Lung (tissue), 11 donors: ENCODE measurements at regions not wholly inside any gene's neighbourhood (a gene's known extent, or its start where the extent isn't known, plus 50 kb on each side); places are given as distances from the start of the nearest gene placed in this dataset.

Source experiments
- ATAC-seq: fragments of 200-7000 bp; cut with Tn5 transposase; one replicate; pipeline ENCODE4 v1.9.1; 2020; ENCODE audit warnings: moderate number of reproducible peaks; ENCODE audit not compliant: insufficient read depth, low FRiP score
- DNase-seq, 3 donors: peaks; one replicate each; pipeline ENCODE4 v3.0.0-alpha.2; 2013 to 2017
- H3K27ac ChIP-seq, 2 donors: one replicate each; pipeline ENCODE4 v1.5.1; 2013; ENCODE audit warnings: mild to moderate bottlenecking in 2 of 2, moderate library complexity in 2 of 2, control low read depth in 1 of 2, inconsistent platforms in 1 of 2, low read depth in 1 of 2, low read length in 1 of 2
- H3K27me3 ChIP-seq, 3 donors: one replicate each; pipeline ENCODE4 v1.5.1; 2013; ENCODE audit warnings: low read length in 2 of 3; ENCODE audit not compliant: control insufficient read depth in 3 of 3, insufficient read depth in 3 of 3
- H3K36me3 ChIP-seq, 4 donors: one replicate each; pipeline ENCODE4 v1.5.1; 2013; ENCODE audit warnings: low read length in 4 of 4, mild to moderate bottlenecking in 1 of 4, moderate library complexity in 1 of 4; ENCODE audit not compliant: control insufficient read depth in 4 of 4, insufficient read depth in 4 of 4
- H3K4me1 ChIP-seq, 5 donors: one replicate each; pipeline ENCODE4 v1.5.1; 2013; ENCODE audit warnings: low read length in 5 of 5, mild to moderate bottlenecking in 2 of 5, moderate library complexity in 1 of 5; ENCODE audit not compliant: control insufficient read depth in 5 of 5, insufficient read depth in 5 of 5
- H3K4me3 ChIP-seq: one replicate; pipeline ENCODE4 v1.5.1; 2013; ENCODE audit warnings: mild to moderate bottlenecking, control low read depth, moderate library complexity
- H3K9ac ChIP-seq, 2 donors: one replicate each; pipeline ENCODE4 v1.5.1; 2013; ENCODE audit warnings: low read length in 2 of 2, control low read depth in 1 of 2; ENCODE audit not compliant: insufficient read depth in 1 of 2
- H3K9me3 ChIP-seq, 4 donors: one replicate each; pipeline ENCODE4 v1.5.1; 2013; ENCODE audit warnings: low read length in 3 of 4, mild to moderate bottlenecking in 1 of 4, moderate library complexity in 1 of 4; ENCODE audit not compliant: control insufficient read depth in 4 of 4, insufficient read depth in 3 of 4
- WGBS, 2 donors: extraction: QIAGEN DNeasy Blood & Tissue Kit; methylation state at CpG; one replicate each; pipeline ENCODE4 v1.1.7; 2013; 5-methylcytosine and 5-hydroxymethylcytosine counted together
- TF ChIP-seq, protein P1 (sequence below): IDR thresholded peaks from 2 replicates; pipeline ENCODE4 v1.5.1; 2012; ENCODE audit warnings: mild to moderate bottlenecking; ENCODE audit errors: control extremely low read depth, extremely low read depth
- donor health status: control.
- donor health status: control.
- donor health status: Bipolar disorder and iron deficiency.
- donor health status: healthy.
- donor health status: DM: yes; HTN: yes; CAD: no.

DNA sequence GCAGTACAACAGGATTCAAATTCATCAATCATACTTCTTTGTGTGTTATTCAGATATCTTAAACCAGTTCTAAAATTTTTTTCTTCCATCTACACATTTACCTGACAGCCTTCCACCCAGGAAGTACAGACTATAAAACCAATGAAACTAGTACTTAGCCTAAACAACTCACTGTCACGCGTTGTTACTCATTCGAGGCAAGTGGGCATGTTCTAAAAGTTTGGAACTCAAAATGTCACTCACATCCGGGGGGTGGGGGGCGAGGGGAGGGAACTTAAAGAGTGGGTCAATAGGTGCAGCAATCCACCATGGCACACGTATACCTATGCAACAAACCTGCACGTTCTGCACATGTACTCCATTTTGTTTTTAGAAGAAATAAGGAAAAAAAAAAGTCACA lies 90.4 kb upstream of the PLEKHM1 start:
- no peak overlapping the region for H3K9ac ChIP-seq
- no peak overlapping the region for H3K27ac ChIP-seq
- peaks cover 0 to 14% (median 3%) of the 10 kb centered on the region in 5 donors for H3K4me1 ChIP-seq
- DNase-seq: no peak
- no peaks in the 10 kb centered on the region for H3K27me3 ChIP-seq
- 83 to 84% methylated on average over 7 of the region's 7 CpGs for WGBS, 2 donors
- TF ChIP-seq, protein P1, sequence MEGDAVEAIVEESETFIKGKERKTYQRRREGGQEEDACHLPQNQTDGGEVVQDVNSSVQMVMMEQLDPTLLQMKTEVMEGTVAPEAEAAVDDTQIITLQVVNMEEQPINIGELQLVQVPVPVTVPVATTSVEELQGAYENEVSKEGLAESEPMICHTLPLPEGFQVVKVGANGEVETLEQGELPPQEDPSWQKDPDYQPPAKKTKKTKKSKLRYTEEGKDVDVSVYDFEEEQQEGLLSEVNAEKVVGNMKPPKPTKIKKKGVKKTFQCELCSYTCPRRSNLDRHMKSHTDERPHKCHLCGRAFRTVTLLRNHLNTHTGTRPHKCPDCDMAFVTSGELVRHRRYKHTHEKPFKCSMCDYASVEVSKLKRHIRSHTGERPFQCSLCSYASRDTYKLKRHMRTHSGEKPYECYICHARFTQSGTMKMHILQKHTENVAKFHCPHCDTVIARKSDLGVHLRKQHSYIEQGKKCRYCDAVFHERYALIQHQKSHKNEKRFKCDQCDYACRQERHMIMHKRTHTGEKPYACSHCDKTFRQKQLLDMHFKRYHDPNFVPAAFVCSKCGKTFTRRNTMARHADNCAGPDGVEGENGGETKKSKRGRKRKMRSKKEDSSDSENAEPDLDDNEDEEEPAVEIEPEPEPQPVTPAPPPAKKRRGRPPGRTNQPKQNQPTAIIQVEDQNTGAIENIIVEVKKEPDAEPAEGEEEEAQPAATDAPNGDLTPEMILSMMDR: no peak
- peaks cover 0 to 2% (median under 1%) of the 10 kb centered on the region in 4 donors for H3K36me3 ChIP-seq
- H3K4me3 ChIP-seq: no peak overlapping the region
- no peaks in the 10 kb centered on the region for H3K9me3 ChIP-seq
- ATAC-seq: no peak

DNA sequence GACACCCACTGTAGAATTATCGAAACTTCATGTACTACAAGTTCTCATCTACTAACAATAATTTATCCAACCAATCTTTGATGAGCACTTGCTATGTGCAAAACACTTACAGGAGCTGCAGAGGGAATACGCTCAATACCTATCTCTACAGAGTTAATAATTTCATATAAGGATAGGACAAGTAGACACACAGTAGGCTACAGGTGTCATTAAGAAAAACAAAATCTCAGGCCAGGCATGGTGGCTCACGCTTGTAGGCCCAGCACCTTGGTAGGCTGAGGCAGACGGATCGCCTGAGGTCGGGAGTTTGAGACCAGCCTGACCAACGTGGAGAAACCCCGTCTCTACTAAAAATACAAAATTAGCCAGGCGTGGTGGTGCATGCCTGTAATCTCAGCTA lies 91.3 kb upstream of the PLEKHM1 start:
- no peak for DNase-seq
- Histone ChIP-seq H3K4me3 (no peak overlapping the region), H3K36me3 (peaks cover 0 to 2% (median under 1%) of the 10 kb centered on the region in 4 donors), H3K9ac (no peak overlapping the region), H3K9me3 (no peaks in the 10 kb centered on the region), H3K27me3 (no peaks in the 10 kb centered on the region), H3K27ac (no peak overlapping the region), H3K4me1 (peaks cover 0 to 14% (median 3%) of the 10 kb centered on the region in 5 donors)
- 93 to 94% methylated on average over 9 of the region's 9 CpGs for WGBS, 2 donors
- TF ChIP-seq, protein P1: no peak
- no peak for ATAC-seq

DNA sequence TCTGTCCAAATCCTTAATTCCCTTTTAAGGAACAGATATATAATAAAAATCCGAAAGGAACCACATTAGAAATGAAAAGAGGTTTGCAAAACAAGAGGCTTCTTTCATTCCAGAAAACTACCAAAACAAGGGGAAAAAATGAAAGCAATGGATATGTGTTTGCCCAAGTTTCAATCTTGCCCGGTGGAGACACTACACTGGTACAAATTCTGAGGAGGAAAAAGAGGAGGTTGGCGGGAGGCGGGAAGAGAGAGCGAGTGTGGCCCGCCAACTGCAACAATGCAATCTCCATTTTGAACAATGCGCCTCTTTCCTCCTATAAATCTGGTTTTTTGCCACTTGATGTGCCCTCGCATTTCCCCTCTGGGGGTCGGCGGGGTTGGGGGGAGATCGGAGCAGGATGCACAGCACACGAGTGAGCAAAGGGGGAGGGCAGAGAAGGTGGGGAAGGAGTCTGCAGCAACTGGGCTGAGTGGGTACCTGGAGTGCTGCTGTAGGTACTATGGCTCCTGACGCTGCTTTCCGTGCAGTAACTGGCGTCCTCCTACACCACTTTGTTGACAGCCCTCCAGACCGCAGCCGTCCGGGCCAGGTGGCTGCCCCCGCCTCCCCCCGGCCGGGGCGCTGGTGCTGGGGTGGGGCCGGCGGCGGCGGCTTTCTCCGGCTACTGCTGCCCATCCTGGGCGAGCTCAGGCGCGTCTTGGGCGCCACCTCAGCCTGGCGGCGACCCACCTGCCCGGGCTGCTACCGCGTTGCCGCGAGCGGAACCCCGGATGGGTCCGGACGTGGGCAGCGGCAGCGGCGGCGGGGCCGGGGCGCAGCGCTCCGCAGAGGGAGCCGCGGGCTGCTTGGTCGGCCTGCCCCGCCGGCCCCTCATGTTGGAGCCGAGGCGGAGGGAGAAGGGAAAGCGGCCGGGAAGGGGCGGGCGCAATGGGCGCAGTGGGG lies 93.8 kb upstream of the PLEKHM1 start:
- 1% methylated on average over 47 to 61 of the region's 62 CpGs for WGBS, 2 donors
- peak overlapping the region; percentile 90 for H3K4me3 ChIP-seq
- ATAC-seq (peak; percentile 44), DNase-seq (peak; percentile 61 to 91 (median 78))
- H3K4me1 ChIP-seq: peaks cover 0 to 14% (median 1%) of the 10 kb centered on the region in 5 donors
- peak overlapping the region; percentile 29 to 98 for H3K27ac ChIP-seq
- H3K9ac ChIP-seq: peak overlapping the region; percentile 65 to 86
- H3K36me3 ChIP-seq: peaks cover 0 to 2% (median 0%) of the 10 kb centered on the region in 4 donors
- TF ChIP-seq, protein P1: no peak
- no peaks in the 10 kb centered on the region for H3K9me3 ChIP-seq
- H3K27me3 ChIP-seq: no peaks in the 10 kb centered on the region
